UCSD-AML1 (cell line): ENCODE measurements at regions not wholly inside any gene's neighbourhood (a gene's known extent, or its start where the extent isn't known, plus 50 kb on each side); places are given as distances from the start of the nearest gene placed in this dataset.

Experiments
- DNase-seq: peaks from one replicate; lab custom pipeline; 2025; ENCODE audit not compliant: unreplicated experiment; lab: John Stamatoyannopoulos, UW

DNA sequence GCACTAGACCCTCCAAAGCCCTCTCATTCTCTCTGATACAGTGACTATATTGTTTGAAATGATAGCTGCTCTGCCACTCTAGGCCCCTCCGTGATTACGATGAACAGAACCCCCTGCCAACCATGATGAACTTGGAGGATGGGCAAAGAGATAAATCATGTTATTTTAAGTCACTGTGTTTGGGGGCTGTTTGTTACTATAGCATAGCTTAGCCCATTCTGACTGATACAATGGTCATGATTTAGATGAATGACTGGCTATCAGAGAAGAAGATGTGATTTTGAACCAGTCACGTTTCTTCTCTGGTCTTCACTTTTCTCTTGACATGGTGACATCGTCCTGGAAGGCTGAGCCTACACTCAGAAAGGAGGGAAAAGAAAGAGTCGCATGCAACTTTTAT is 95.4 kb upstream of the HABP2 start:
- no peak for DNase-seq

GRCh38 chr10:113458451-113458850 is 94.4 kb upstream of the HABP2 start:
- no peak for DNase-seq

DNA sequence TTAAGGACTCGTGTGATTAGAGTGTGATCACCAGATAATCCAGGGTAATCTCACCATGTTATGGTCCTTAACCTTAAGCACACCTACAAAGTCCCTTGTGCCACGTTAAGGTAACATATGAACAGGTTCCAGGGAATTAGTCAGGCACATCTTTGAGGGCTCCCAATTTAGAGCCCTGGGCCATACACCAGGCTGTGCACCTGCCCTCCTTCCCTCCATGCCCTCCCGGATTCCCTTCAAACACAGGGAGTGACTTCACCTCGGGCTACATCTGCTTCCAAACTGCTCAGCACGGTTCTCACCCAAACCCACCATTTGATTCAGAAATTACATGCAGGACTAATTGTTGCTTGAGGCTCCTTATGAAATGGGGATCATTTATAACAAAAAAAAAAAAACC is 93.9 kb upstream of the HABP2 start:
- DNase-seq = no peak

- DNase-seq = no peak
These were observed 93.1 kb upstream of the HABP2 start for GRCh38 chr10:113459626-113460280.

GRCh38 chr10:113463083-113463482 is 89.8 kb upstream of the HABP2 start:
- no peak for DNase-seq

DNA sequence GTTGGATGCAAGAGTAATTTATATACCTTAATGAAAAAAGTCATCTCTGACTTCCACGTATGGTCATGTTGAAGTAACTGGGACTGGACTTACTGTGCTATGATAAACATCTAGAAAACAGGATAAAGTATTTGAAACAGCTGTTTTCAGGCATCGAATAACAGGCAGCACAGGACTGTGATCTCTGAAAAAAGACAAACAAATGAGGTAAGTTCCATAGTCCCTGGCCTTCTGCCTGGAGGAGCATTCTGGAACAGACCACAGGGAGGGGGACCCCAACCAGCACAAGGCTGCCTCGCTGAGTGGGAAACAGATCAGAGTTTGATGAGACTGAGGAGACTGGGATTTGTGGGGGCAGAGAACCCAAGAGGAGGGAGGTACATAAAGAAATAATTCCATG is 89.1 kb upstream of the HABP2 start:
- DNase-seq = no peak

DNA sequence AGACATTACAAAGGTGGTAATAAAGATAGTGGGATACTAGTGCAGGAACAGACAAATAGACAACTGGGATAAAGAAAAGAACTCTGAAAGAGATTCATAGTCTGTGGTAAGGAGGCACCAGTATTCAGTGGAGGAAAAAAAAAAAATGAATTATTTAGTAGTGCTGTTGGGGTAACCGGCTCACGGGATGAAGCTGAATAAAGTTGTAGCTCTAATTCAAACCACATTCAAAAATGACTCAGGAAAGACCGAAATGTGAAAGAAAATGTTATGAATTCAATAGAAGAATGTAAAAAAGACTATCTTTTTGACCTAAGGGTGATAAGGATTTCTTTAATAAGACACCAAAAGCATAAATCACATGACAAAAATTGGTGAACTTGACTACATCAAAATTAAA is 83.1 kb upstream of the HABP2 start:
- DNase-seq = no peak

- no peak for DNase-seq
These were observed 82.2 kb upstream of the HABP2 start for GRCh38 chr10:113470372-113471240.

DNA sequence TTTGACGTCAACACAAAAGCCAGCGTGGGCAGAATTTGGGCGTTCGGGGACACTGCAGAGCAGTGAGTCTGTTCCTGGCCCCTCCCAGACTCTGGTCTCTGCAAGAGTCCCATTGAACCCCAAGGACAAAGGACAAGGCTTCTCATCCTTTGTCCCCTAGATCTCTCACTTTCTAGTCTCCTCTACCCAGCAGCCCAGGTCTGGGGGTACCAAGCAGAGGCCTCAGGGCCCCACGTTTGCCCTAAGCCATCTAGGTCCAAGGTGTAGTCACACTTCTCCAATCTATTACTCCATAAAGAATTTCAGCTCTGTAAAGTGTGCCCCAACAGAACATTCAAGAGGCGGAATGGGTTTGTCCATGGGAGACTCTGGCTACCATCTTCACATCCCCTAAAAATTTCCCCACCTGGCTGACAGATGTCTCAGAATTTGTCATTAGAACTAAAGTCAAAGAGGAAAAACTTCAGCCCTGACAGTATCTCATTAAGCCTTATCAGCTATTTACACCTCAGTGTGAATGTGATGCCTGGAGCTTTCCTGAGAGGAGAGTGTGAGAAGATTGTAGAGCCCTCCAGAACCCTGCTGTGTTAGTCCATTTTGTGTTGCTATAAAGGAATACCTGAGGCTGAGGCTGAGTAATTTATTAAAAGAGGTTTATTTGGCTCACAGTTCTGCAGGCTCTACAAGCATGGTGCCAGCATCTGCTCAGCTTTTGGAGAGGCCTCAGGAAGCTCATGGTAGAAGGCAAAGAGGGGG is 81.4 kb upstream of the HABP2 start:
- DNase-seq = no peak

GRCh38 chr10:113473011-113473410 is 79.8 kb upstream of the HABP2 start:
- DNase-seq = no peak

GRCh38 chr10:113473851-113474250 is 79.0 kb upstream of the HABP2 start:
- DNase-seq = no peak

DNA sequence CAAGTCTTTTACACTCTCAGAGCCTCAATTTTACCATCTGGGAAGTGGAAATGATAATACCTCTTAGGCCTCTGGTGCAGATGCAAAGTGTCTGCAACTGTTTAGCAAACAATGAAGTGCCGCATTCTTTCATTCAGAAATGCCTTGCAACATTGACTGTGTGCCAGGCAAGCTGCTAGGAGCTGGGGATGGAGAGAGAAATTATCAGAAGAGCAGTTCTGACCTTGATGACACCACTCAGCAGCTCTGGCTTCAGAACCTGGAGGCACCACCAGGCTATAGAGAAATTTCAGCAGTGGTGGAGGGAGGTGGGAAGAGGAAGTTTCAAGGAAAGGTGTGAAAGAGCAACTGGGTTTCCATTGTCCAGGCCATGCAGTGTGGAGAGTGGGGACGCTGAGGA is 78.1 kb upstream of the HABP2 start:
- DNase-seq = no peak

DNA sequence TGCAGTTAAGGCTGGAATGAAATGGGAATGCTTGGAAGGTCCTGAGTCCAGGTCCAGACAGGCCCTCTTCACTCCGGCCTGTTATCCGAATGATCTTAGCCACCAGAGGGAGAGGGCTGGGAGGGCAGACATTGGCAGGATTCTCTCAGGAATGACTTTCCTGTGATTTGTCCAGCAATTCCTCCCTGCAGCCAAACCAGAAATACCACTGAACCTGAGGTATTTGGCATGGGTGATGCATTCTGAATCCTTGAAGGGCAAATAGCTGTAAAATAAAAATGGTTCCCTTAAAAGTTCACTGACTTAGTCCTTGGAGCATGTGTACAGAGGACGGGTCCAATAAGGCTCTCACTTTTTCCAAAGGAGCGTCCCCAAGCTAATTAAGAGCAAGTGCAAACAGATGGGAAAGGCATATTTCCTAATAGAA is 77.5 kb upstream of the HABP2 start:
- no peak for DNase-seq

DNA sequence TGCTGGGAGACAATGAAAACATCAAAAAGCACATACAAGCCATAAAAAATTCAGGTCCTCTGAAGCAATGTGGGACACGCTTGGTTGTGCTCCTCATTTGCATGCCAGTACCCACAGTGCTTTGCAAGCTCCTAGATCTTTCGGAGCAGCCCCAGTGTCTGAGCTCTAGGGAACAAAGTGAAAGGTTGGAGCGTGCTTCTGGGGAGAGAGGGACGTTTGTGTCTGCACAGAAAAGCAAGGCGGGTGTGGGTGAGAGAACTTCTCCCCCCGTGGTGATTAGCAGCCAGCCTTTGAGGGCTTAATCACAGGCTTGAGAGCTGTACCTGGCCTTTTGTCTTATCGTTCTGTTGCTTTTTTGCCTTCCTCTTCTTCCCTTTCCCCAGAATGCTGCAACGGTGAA is 76.7 kb upstream of the HABP2 start:
- no peak for DNase-seq

GRCh38 chr10:113476673-113477072 is 76.2 kb upstream of the HABP2 start:
- no peak for DNase-seq

DNA sequence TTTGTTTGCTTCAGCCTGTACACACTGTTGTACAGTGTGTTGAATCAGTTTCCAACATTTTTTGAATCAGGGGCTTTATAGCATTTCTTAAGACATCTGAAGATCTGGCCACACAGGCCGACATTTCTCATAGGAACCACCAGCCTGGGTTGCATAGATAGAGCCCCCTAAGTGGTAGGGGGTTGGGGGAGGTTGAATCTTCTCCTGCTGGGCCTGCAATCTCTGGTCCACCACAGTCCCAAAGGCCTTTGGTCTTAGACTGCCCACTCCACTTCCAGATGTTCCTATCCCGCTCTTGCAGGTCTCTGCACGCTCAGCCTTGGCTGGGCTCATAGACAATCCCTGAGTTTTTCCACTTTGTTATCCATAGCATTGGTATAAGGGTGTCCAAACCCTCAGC is 75.4 kb upstream of the HABP2 start:
- no peak for DNase-seq

DNA sequence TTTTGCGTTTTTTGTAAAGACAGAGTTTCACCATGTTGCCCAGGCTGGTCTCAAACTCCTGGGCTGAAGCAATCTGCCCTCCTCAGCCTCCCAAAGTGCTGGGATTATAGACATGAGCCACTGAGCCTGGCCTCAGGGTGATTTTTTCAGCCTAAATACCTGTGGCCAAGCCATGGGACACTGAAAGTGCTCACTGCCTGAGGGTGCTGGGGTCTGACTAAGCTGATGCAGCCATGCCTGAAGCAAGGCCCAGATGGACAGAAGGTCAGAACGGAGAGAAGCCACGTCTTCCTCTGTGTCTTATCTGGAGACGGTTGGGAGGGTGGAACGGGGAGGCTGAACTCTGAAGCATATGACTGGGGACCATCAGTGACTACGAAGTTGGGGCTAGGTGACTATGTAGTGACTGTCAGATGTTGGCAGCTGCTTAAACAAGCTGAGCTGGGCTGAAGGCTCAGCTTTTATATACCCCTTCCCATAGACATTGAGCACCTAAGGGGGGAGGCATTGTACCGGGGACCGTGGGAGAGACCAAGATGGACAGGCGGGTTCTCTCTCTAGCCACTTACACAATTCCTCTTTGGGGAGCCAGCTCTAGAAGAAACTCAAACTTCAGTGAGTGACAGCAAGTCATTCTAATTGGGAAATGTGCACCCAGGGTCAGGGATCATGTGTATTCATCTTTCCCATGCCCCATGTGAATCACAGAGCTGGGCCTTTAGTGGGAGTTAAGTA is 73.3 kb upstream of the HABP2 start:
- no peak for DNase-seq

- no peak for DNase-seq
These were observed 72.8 kb upstream of the HABP2 start for GRCh38 chr10:113480081-113480360.

DNA sequence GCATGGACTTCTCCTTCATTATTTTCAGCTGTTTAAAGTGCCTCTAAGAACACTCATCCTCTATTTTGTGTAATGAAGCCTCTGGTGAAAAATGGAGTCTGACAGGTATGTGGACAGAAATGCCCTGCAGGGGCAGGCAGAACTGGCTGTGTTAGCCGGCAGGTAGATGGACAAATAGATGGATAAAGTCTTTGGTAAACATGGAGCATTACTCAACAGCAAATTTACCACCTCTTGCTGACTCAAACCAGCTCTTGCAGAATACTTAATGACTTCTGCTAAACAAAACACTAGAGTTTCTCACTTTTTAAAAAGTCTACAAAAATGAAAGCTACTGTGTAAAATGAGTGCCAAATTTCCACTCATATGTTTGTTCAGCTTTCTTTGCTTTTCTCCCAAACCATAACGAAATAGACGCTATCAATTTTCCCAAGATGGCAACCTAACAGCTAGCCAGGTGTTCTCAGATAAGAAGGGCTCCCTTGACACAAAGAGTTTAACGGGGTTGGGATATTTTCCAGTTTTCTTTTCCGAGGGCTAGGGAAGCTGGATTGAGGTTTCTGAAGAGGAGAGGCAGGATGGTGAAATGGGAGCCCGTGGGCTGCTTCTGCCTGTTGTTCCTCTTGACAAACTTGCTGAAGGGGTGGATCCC is 71.9 kb upstream of the HABP2 start:
- no peak for DNase-seq

GRCh38 chr10:113484487-113484886 is 68.4 kb upstream of the HABP2 start:
- no peak for DNase-seq

DNA sequence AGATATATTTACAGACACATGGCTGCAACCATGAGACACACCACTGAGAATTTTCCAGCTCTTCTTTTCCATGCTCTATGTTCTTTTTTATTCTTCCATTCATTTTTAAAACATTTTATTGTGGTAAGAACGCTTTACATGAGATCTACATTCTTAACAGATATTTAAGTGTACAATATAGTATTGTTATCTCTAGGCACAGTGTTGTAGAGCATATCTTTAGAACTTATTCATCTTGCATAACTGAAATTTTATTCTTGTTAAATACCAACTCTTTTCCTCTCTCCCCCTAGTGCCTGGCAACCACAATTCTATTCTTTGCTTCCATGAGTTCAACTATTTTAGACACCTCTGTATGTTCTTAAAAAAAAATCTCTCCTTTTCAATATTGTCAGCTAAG is 67.1 kb upstream of the HABP2 start:
- no peak for DNase-seq
